ENCODE measurements at regions not wholly inside any gene's neighbourhood (a gene's known extent, or its start where the extent isn't known, plus 50 kb on each side); places are given as distances from the start of the nearest gene placed in this dataset.

- 84 to 90% methylated on average over 5 of the region's 5 CpGs for WGBS, 2 donors
- TF ChIP-seq POLR2A (IDR thresholded peaks at IDR 0.05) (no peak), CTCF (IDR thresholded peaks at IDR 0.05) (no peak)
These were observed 642.4 kb upstream of the C9orf72 start for GRCh38 chr9:28215536-28216299.

GRCh38 chr9:28232686-28233085 is 659.4 kb upstream of the C9orf72 start:
- no peak for TF ChIP-seq CTCF (IDR thresholded peaks at IDR 0.05)
- no peak for TF ChIP-seq POLR2A (IDR thresholded peaks at IDR 0.05)
- Histone ChIP-seq H3K9me3 (no peaks in the 10 kb centered on the region), H3K27ac (no peak overlapping the region), H3K4me1 (no peaks in the 10 kb centered on the region), H3K4me3 (no peak overlapping the region), H3K27me3 (no peaks in the 10 kb centered on the region), H3K36me3 (no peaks in the 10 kb centered on the region)
- DNase-seq: no peak
- intact Hi-C loops (cut with DNase I): no loop called here
- 89 to 96% methylated on average over 1 of the region's 1 CpG for WGBS, 2 donors

More at GRCh38 chr9:28215536-28216299, 642.4 kb upstream of the C9orf72 start:
- peaks cover 0 to 6% (median 0%) of the 10 kb centered on the region in 3 donors for H3K4me1 ChIP-seq
- H3K4me3 ChIP-seq: no peak overlapping the region
- no peak for DNase-seq
- no peaks in the 10 kb centered on the region for H3K9me3 ChIP-seq
- intact Hi-C loops (cut with DNase I): no loop called here
- H3K27ac ChIP-seq: no peak overlapping the region
- H3K36me3 ChIP-seq: no peaks in the 10 kb centered on the region
- no peaks in the 10 kb centered on the region for H3K27me3 ChIP-seq

- no peaks in the 10 kb centered on the region for H3K27me3 ChIP-seq
- H3K4me1 ChIP-seq: no peaks in the 10 kb centered on the region
- H3K27ac ChIP-seq: no peak overlapping the region
- WGBS, 2 donors: 63% methylated on average over 4 to 6 of the region's 6 CpGs
- DNase-seq: no peak
- H3K36me3 ChIP-seq: no peaks in the 10 kb centered on the region
- H3K9me3 ChIP-seq: no peaks in the 10 kb centered on the region
- intact Hi-C loops (cut with DNase I): no loop called here
- TF ChIP-seq CTCF (IDR thresholded peaks at IDR 0.05): no peak
- no peak for TF ChIP-seq POLR2A (IDR thresholded peaks at IDR 0.05)
- no peak overlapping the region for H3K4me3 ChIP-seq
These were observed 661.0 kb upstream of the C9orf72 start for GRCh38 chr9:28234133-28234893.

GRCh38 chr9:28234894-28235277 is 661.6 kb upstream of the C9orf72 start:
- no peaks in the 10 kb centered on the region for H3K36me3 ChIP-seq
- H3K27me3 ChIP-seq: no peaks in the 10 kb centered on the region
- H3K9me3 ChIP-seq: no peaks in the 10 kb centered on the region
- TF ChIP-seq CTCF (IDR thresholded peaks at IDR 0.05) (no peak), POLR2A (IDR thresholded peaks at IDR 0.05) (no peak)
- WGBS, 2 donors: 6 to 40% methylated on average over 1 of the region's 1 CpG
- H3K4me1 ChIP-seq: no peaks in the 10 kb centered on the region
- intact Hi-C loops (cut with DNase I): no loop called here
- H3K27ac ChIP-seq: no peak overlapping the region
- DNase-seq: no peak
- no peak overlapping the region for H3K4me3 ChIP-seq

GRCh38 chr9:28249424-28249823 is 676.1 kb upstream of the C9orf72 start:
- no peak overlapping the region for H3K27ac ChIP-seq
- no peaks in the 10 kb centered on the region for H3K36me3 ChIP-seq
- no peak overlapping the region for H3K4me3 ChIP-seq
- H3K9me3 ChIP-seq: no peaks in the 10 kb centered on the region
- intact Hi-C loops (cut with DNase I): no loop called here
- WGBS, 2 donors: 48 to 60% methylated on average over 2 of the region's 2 CpGs
- DNase-seq: no peak
- TF ChIP-seq CTCF (IDR thresholded peaks at IDR 0.05) (no peak), POLR2A (IDR thresholded peaks at IDR 0.05) (no peak)
- H3K4me1 ChIP-seq: no peaks in the 10 kb centered on the region
- H3K27me3 ChIP-seq: no peaks in the 10 kb centered on the region
